ENCODE measurements at regions not wholly inside any gene's neighbourhood (a gene's known extent, or its start where the extent isn't known, plus 50 kb on each side); places are given as distances from the start of the nearest gene placed in this dataset.
"Not testable (repeated sequence)": the region's sequence is repeated elsewhere in the genome, so short reads cannot be mapped to it uniquely, and the experiment has no call there.

- no peak for DNase-seq
Observed at GRCh38 chr13:104976986-104977385, 1558.5 kb downstream of the EFNB2 start.

GRCh38 chr13:104975272-104975671 is 1560.2 kb downstream of the EFNB2 start:
- no peak for DNase-seq

GRCh38 chr13:104968876-104969275 is 1566.6 kb downstream of the EFNB2 start:
- no peak for DNase-seq

- no peak for DNase-seq
Observed at GRCh38 chr13:104967836-104968630, 1567.4 kb downstream of the EFNB2 start.

- no peak for DNase-seq
Observed at GRCh38 chr13:104967376-104967775, 1568.1 kb downstream of the EFNB2 start.

GRCh38 chr13:104962411-104962810 is 1573.1 kb downstream of the EFNB2 start:
- DNase-seq: no peak

- DNase-seq: no peak
Observed at GRCh38 chr13:104961246-104961645, 1574.2 kb downstream of the EFNB2 start.

- DNase-seq: no peak
Observed at GRCh38 chr13:104954210-104954609, 1581.3 kb downstream of the EFNB2 start.

GRCh38 chr13:104953588-104953987 is 1581.9 kb downstream of the EFNB2 start:
- DNase-seq: no peak

GRCh38 chr13:104949840-104950740 is 1585.4 kb downstream of the EFNB2 start:
- DNase-seq: no peak

GRCh38 chr13:104944176-104944575 is 1591.3 kb downstream of the EFNB2 start:
- DNase-seq: no peak

GRCh38 chr13:104943331-104943730 is 1592.1 kb downstream of the EFNB2 start:
- no peak for DNase-seq

- DNase-seq: no peak
Observed at GRCh38 chr13:104937881-104938280, 1597.6 kb downstream of the EFNB2 start.

GRCh38 chr13:104936304-104936703 is 1599.2 kb downstream of the EFNB2 start:
- DNase-seq: no peak

- DNase-seq: not testable (repeated sequence)
Observed at GRCh38 chr13:104920513-104920912, 1614.9 kb downstream of the EFNB2 start.

GRCh38 chr13:104920091-104920490 is 1615.4 kb downstream of the EFNB2 start:
- DNase-seq: no peak

- no peak for DNase-seq
Observed at GRCh38 chr13:104900191-104900817, 1635.2 kb downstream of the EFNB2 start.

GRCh38 chr13:104898484-104898883 is 1637.0 kb downstream of the EFNB2 start:
- no peak for DNase-seq

GRCh38 chr13:104895521-104895920 is 1639.9 kb downstream of the EFNB2 start:
- DNase-seq: no peak

GRCh38 chr13:104875038-104875754 is 1660.3 kb downstream of the EFNB2 start:
- no peak for DNase-seq

GRCh38 chr13:104872153-104872552 is 1663.3 kb downstream of the EFNB2 start:
- DNase-seq: no peak

- DNase-seq: no peak
Observed at GRCh38 chr13:104871456-104871855, 1664.0 kb downstream of the EFNB2 start.

- no peak for DNase-seq
Observed at GRCh38 chr13:104869501-104869900, 1666.0 kb downstream of the EFNB2 start.
